Epithelial cell of prostate (primary cell): ENCODE measurements at regions not wholly inside any gene's neighbourhood (a gene's known extent, or its start where the extent isn't known, plus 50 kb on each side); places are given as distances from the start of the nearest gene placed in this dataset.
A peak's percentile ranks its signal among the peaks of the same experiment; 100 is the strongest.
"Not testable (repeated sequence)": the region's sequence is repeated elsewhere in the genome, so short reads cannot be mapped to it uniquely, and the experiment has no call there.

Experiments
- DNase-seq: peaks from one replicate; pipeline ENCODE4 v3.0.0-alpha.2; 2011; ENCODE audit warnings: low read depth, low spot score
- H3K27ac ChIP-seq: fragments of 450-650 bp; 2 replicates; pipeline ENCODE4 v1.5.1; 2017; ENCODE audit warnings: mild to moderate bottlenecking

DNA sequence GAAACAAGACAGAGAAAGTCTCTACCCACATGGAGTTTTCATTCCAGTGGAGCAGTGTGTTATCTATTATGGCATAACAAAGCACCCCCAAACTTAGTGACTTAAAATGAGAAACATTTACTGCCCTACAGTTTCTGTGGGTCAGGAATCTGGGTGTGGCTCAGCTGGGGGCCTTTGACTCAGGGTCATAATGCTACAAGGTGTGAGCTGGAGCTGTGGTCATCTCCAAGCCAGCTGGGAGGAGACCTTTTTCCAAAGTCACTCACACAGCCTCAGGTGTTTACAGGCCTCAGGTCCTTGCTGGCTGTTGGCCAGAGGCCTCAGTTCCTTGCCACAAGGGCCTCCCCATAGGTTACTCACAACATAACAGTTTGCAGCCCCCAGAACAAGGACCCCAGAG, 169.2 kb downstream of the ETAA1 start:
- H3K27ac ChIP-seq = peak overlapping the region; percentile 64

DNA sequence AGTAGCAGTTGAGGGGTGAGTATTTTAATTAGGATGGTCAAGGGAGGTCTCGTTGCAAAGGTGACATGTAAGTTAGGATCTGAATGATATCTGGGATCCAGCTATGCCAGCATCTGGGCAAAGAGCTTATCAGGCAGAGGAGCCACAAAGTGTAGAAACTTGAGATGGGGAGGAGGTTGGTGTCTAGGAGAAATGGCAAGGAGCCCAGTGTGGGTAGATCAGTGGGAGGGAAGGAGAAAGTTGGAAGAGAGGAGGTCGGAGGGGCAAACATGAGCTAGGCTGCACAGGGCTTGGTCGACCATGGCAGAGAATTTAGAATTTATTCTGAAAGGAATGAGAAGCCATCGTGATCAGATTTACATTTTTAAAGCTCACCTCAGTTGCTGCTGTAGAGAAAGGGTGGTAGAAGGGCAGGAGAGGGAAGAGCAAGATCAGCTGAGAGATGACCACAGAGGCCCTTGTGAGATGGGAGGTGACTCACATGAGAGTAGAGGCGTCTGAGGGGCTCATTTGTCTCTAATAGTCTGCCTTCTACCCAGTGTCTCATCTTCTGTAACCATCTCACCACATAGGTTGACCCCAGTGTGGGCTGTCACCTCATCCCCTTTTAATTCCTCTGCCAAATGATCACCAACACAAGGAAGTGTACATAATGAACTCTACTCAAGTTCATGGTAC, 170.0 kb downstream of the ETAA1 start:
- no peak for DNase-seq
- H3K27ac ChIP-seq = peak overlapping the region; percentile 64

More for the DNA sequence above, 169.2 kb downstream of the ETAA1 start:
- DNase-seq = no peak

DNA sequence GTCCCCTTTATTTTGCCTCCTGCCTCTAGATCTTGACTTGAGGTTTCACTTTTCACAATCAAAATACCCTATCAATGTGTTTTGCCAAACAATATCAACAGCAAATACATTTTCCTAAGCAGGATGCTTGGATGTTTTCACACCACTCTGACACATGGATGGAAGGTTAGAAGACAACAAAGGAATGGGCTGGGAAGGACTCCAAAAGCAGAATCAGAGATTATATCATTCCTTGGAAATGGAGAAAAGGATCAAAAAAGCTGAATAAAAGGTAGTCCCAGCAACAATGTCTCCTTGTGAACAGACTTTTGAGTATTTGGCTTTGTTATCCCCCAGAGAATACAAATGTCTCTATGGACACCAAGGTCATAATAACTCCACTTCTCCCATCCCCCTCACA, 170.8 kb downstream of the ETAA1 start:
- DNase-seq = no peak
- H3K27ac ChIP-seq = no peak overlapping the region

DNA sequence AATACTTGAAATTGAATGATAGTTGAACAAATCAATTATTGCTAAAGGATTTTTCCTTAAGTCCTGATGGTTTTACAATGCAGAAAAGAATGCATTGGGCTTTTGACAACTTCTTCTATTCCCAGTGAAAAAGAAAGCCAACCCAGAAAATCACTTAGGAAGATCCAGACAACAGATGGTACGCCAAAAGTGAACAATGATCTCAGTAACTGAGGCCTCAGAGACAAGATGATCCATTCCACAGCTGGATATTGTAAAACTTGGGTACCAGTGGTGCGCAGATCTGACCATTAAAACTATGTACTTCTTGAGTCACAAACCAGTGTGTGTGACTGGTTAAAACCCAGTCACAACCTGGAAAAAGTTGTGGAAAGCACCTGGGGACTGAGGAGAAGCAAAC, 173.5 kb downstream of the ETAA1 start:
- DNase-seq = no peak
- no peak overlapping the region for H3K27ac ChIP-seq

DNA sequence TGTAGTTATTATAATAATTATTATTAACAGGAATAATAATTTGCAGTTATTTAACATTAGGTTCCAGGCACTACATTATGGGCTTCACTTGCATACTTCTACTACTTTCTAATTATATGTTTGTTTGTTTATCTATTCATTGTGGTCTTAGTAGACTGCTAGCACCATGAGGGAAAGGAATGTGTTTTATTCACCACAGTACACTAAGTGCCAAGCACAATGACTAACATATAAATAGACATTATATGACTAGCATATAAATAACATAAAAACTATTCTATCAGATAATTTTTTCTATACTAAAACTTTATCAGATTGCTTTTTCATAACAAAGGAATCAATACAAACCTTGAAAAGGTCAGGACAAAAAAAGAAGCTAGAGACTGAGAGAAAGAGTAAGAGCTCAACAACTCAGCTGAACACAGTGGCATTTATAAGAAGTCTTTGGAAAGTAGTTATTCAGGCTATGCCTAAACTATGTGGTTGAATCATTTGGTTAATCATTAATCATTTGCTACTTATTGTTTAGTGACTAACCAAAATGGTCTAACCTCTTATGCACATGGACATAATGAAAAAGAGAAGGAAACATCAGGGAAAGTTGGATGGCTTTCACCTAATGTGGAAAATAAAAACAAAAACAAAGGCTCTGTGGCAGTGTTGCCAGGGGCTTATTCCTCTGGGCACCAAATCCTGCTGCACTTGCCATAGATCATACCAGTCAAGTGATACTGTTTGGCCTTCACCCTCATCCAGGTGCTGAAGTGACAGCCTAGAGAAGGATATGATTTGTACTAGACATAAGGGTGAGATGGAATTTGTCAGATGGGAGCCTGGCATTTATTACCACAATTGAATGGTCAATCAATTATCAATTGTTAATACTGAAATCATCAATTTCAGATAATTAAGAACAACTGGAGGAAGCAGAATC, 174.9 kb downstream of the ETAA1 start:
- peak overlapping the region; percentile 67 for H3K27ac ChIP-seq
- DNase-seq = peak; percentile 66

DNA sequence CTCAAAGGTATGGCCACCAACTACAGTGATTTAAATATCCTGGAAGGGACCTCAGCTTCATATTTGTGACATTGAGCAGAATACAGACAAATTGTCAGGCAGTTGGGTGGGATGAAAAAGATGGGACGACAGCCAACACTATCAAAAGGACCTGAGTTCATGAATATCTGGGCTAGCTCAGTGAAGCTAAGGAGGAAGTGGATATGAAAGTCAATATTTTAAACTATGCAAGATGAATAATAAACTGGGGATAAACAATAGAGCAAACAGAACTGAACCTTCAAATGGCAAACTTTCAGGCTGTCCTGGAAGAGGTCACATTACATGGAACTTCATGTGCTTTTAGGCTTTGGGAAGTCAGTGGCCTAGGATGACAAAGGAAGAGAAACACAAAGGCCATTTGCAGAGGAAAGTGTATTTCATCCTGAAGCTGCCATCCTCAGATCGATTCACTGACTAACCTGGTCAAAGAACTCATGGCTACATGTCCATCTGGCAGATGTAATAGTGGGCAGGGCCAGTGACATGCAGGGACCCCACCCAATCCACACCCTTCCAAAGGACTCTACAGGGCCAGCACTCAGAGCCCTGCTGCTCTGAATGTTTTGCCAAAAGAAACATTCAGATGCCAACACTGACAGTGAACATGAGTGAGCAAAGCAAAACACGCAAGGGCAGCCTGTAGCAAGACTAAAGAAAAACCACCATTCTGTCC, 175.7 kb downstream of the ETAA1 start:
- peak; percentile 33 for DNase-seq
- H3K27ac ChIP-seq = peak overlapping the region; percentile 67

DNA sequence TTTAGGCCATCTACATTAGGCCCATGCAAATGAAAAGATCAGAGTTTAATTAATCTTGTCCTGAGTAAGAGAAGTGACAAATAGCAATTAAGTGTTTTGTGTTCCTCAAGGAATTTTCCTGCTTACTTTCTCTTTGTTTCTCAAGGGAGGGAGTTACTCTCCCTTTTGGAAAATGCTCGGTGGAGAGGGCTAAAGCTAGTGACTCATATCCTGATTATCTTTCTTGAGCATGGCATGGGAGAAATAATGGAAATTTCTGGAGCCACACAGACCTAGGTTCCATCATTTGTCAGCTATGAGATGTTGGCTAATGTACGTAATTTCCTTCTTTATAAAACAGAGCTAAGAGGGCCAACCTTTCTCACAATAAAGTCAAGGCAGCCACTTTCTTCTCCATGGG, 177.1 kb downstream of the ETAA1 start:
- no peak for DNase-seq
- peak overlapping the region; percentile 67 for H3K27ac ChIP-seq

DNA sequence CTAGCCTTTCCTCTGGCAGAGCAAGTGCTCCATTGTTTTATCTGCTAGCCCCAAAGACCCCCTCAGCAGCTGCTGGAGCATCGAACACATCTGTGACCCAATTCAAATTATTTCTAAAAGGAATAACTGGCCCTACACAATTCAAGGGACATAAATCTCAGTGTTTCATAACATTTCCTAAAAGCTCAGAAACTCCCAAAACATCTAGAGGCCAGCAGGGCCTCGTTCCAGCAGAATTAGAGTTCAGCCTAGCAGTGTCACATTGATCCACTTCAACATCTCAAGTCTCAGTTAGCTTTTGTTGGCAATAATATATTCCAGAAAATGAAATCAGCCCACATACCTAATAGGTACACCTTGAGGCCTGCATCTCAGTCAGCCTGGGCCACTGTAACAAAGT, 179.1 kb downstream of the ETAA1 start:
- DNase-seq = no peak

DNA sequence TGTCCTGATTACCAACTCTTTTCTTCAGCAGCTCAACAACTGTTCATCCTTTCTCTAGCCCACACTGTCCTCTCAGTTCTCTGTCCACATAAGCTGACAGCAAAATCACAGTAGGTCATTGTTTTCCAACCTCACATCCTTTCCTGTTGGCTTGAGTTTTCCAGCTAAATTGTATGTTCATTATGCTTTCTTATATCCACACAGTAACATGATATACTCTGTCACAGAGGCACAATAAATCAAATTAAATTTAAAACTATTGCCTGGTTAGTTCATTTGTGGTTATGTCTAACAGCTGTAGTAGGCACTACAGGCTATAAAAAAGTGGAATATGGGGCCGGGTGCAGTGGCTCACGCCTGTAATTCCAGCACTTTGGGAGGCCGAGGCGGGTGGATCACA, 179.9 kb downstream of the ETAA1 start:
- DNase-seq = no peak
- no peak overlapping the region for H3K27ac ChIP-seq

More for the DNA sequence above, 179.1 kb downstream of the ETAA1 start:
- no peak overlapping the region for H3K27ac ChIP-seq

DNA sequence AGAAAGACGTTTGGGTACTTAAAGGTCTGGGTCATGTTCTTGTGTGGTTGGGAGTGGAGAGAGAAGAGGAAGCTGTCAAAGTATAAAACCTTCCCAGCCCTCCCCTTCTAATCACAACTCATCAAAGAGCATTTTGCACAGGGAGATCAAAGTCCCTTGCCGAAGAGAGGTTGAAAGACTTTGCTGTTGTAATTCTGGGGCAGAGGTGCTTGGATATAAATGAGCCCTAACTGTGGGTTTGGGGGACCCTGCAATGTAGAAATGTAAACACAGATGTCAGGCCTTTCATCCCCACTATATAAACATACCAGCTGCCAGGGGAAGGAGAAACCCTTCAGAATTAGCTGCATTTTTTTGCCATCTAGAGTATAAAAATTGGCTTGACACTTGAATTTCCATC, 182.1 kb downstream of the ETAA1 start:
- DNase-seq = no peak
- no peak overlapping the region for H3K27ac ChIP-seq

DNA sequence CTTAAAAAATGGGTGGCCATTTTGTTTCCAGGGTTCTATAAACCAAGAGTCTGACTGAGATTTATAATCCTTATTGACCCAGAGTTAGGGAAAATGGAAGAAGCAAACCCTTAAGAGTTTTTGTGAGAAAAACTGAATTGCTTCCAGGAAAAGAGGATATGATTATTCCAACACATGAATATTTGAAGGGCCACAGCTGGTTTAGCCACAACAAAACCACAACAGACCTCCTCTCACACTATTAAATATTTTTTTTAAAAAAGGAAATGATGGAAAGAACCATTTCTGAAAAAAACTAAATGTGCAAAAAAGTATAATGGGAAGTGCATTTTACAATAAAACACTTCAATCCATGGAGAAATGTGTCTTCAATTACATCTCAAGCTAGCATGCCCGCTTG, 182.7 kb downstream of the ETAA1 start:
- H3K27ac ChIP-seq = no peak overlapping the region
- DNase-seq = no peak

DNA sequence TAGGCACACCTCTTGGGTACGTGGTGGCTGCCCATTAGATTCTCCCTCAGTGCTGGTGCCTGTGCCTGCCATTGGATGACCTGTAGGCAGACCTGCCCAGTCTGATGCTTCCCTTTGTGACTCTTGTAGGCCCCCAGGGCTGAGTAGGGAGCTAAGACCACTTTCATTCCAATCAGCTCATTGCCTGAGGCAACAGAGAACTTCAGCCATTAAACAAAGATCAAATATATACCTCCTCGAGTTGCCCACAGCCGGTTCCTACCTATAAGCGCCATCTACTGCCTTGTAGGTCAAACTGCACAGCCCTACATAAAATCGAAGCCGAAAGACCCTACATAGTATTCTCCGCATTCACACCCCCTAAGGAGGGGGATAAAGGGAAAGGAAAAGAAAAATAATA, 184.6 kb downstream of the ETAA1 start:
- DNase-seq = no peak
- H3K27ac ChIP-seq = no peak overlapping the region

DNA sequence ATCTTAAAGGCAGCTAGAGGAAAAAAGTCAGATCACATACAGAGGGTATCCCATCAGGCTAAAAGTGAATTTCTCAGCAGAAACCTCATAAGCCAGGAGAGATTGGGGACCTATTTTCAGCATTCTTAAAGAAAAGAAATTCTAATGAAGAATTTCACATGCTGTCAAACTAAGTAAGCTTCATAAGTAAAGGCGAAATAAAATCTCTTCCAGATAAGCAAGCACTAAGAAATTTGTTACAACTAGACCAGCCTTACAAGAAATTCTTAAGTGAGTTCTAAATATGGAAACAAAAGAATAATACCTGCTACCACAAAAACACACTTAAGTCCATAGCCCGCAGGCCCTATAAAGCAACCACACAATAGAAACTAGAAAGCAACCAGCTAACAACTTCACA, 186.1 kb downstream of the ETAA1 start:
- DNase-seq = no peak
- H3K27ac ChIP-seq = no peak overlapping the region

DNA sequence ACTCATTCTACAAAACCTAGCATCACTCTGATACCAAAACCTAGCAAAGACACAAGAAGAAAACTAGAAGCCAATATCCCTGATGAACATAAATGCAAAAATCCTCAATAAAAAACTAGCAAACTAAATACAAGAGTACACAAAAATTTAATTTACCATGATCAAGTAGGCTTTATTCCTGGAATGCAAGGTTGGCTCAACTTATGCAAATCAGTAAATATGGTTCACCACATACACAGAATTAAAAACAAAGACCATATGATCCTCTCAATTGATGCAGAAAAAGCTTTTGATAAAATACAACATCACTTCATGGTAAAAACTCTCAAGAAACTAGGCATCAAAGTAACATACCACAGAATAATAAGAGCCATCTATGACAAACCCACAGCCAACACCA, 188.3 kb downstream of the ETAA1 start:
- H3K27ac ChIP-seq = no peak overlapping the region
- DNase-seq = no peak

DNA sequence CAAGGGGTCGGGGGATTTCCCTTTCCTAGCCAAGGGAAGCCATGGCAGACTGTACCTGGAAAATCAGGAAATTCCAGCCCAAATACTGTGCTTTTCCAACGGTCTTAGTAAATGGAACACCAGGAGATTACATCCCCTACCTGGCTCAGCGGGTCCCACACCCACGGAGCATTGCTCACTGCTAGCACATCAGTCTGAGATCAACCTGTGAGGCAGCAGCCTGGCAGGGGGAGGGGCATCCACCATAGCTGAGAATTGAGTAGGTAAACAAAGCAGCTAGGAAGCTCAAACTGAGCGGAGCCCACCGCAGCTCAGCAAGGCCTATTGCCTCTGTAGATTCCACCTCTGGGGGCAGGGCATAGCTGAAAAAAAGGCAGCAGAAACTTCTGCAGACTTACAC, 192.0 kb downstream of the ETAA1 start:
- not testable (repeated sequence) for DNase-seq

DNA sequence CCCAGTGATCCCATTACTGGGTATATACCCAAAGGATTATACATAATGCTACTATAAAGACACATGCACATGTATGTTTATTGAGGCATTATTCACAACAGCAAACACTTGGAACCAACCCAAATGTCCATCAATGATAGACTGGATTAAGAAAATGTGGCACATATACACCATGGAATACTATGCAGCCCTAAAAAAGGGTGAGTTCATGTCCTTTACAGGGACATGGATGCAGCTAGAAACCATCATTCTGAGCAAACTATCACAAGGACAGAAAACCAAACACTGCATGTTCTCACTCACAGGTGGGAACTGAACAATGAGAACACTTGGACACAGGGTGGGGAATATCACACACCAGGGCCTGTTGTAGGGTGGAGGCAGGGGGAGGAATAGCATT, 197.4 kb downstream of the ETAA1 start:
- not testable (repeated sequence) for DNase-seq, H3K27ac ChIP-seq

More for the DNA sequence above, 192.0 kb downstream of the ETAA1 start:
- H3K27ac ChIP-seq = not testable (repeated sequence)

DNA sequence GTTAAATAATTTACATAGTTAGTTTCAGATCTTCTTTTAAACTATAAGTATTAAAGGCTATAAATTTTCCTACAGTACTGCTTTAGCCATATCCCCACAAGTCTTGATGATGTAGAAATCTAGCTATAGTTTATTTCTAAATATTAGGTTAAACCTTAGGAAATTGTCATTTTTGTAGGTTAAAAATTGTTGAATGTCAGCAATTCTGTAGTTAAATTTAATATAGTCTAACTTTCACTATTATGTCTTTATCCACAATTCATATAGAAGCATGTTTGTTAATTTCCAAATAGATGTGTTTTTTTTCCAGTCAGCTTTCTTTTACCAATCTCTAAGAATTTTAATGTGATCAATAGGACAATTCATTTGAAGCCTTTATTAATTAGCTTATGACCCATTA, 199.7 kb downstream of the ETAA1 start:
- H3K27ac ChIP-seq = no peak overlapping the region
- DNase-seq = no peak

DNA sequence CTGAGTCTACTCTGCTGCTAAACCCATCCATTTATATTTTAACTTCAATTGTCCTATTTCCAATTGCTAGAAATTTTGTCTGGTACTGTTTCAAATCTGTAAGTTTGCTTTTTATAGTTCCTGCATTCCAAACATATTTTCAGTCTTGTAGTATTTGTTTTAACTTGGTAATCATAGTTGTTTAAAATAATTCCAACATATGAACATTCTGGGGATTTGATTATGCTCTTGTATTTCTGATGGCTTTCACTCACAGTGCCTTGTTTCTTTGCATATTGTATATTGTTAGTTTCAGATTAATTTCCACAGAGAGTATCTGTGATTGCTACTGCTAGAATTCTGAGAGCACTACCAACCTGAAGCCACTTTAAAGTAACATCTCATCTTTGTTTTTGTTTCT, 202.4 kb downstream of the ETAA1 start:
- no peak for DNase-seq
- H3K27ac ChIP-seq = no peak overlapping the region

DNA sequence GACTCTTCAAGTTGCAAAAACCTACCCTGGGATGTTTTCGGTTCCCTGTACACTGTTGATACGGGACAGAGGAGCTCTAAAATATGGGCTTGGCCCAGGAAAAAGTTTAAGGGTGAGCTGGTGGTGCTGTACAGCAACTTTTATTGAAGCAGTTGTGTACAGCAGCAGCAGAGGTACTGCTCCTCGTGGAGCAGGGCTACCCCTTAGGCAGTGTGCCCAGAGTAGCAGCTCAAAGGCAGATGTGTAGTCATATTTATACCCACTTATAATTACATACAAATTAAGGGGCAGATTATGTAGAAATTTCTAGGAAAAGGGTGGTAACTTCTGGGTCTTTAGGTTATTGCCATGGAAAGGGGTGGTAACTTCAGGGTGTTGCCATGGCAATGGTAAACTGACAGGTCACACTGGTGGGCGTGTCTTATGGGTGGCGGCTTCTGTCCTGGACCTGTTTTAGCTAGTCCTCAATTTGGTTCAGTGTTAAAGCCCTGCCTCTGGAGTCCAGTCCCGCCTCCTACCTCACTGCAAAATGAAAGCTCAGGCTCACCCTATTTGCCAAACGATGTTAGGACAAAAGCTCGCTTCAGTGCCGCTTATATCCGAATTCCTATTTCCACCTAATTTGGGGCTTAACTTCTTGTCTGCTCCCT, 203.2 kb downstream of the ETAA1 start:
- no peak overlapping the region for H3K27ac ChIP-seq
- DNase-seq = no peak

DNA sequence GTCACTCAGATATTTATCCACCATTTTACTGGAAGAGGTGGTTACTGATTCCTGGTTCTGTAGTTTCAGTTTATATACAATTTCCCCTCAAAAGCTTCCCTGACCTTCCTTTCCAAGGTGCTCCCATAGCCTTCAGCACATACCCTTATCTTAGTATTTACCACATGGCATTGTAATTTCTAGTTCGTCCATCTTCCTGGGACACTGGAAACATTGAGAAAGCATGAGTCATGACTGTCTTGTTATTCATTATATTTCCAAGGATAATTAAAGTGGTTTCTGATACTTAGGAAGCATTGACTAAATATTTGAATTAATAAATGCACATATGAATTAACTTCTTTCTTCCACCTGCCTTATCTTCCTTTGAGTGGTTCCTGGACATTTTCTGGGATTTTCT, 203.8 kb downstream of the ETAA1 start:
- no peak for DNase-seq
- no peak overlapping the region for H3K27ac ChIP-seq
